GM10248 (cell line): ENCODE measurements at regions not wholly inside any gene's neighbourhood (a gene's known extent, or its start where the extent isn't known, plus 50 kb on each side); places are given as distances from the start of the nearest gene placed in this dataset.

Source experiments
- CTCF ChIA-PET: fragments of 300-600 bp; sonication (Branson Sonifier 250); formaldehyde crosslinking; extraction: SDS; loops from one replicate; lab custom pipeline; 2021; ENCODE audit warnings: antibody characterized with exemption; lab: Yijun Ruan, JAX
- POLR2A ChIA-PET: fragments of 350-650 bp; sonication (Branson Sonifier 250); formaldehyde crosslinking; extraction: SDS; loops from one replicate; lab custom pipeline; 2020; ENCODE audit warnings: antibody characterized with exemption; lab: Yijun Ruan, JAX
- DNase-seq: peaks from one replicate; pipeline ENCODE4 v3.0.0; 2012; ENCODE audit errors: extremely low spot score
- CTCF ChIP-seq: IDR thresholded peaks from 2 replicates; pipeline ENCODE4 v1.5.1; 2012; ENCODE audit warnings: mild to moderate bottlenecking, low read depth; ENCODE audit errors: extremely low read depth, missing control alignments, control extremely low read depth

DNA sequence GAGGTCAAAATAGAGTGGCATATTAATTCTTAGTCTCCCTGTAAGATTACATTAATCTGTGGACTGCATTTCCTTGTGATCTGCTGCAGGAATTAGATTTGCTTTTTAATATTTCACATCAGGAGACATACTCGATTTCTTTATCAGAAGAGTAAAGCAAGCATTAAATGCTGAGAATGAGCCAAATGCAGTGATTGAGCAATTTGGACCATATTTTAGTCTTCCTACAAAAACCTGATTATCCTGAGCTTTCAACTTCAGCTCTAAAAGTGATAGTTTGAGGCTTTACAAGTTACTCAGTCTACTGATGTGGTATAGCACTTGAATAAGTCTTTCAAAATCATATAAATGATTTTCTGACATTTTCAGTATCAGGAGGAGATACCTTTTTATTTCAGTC is 774.3 kb upstream of the RAB6C start:
- no peak for DNase-seq
- POLR2A ChIA-PET, result no interaction called here
- CTCF ChIA-PET, result no interaction called here
- TF ChIP-seq CTCF, result no peak

- TF ChIP-seq CTCF, result no peak
- DNase-seq, result no peak
- CTCF ChIA-PET, result no interaction called here
- POLR2A ChIA-PET, result no interaction called here
Observed at GRCh38 chr2:129205766-129206165, 773.7 kb upstream of the RAB6C start.

- no peak for TF ChIP-seq CTCF
- ChIA-PET CTCF (interaction anchor here (2.5 kb wide), 1 partner anchor 10 kb away, joined by 5 read pairs; no protein-coding TSS in a partner anchor), POLR2A (no interaction called here)
- DNase-seq, result no peak
Observed at GRCh38 chr2:129212299-129212958, 767.0 kb upstream of the RAB6C start.

DNA sequence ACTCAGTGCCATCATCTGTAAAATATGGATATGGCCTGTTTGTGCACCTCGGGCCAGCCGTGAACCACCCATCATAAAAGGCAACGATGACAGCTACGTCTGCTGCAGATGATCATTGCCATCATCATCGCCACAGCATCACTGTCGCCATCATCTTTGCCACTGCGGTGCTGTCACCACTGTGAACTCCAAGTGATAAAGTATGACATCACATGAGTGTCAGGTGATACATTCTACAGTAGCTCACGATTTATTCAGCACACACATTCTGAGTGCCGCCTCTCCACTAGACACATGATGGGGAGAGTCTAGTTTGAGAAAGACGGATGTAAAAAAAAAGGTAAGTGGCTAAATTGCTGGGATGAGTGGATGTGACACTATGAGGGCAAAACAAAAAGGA is 755.4 kb upstream of the RAB6C start:
- CTCF ChIA-PET, result interaction anchor here (1.9 kb wide), 1 partner anchor 9 kb away, joined by 5 read pairs; no protein-coding TSS in a partner anchor
- POLR2A ChIA-PET, result no interaction called here
- no peak for TF ChIP-seq CTCF
- no peak for DNase-seq

GRCh38 chr2:129224486-129224885 is 755.0 kb upstream of the RAB6C start:
- POLR2A ChIA-PET, result no interaction called here
- no peak for DNase-seq
- TF ChIP-seq CTCF, result no peak
- CTCF ChIA-PET, result interaction anchor here (1.9 kb wide), 1 partner anchor 9 kb away, joined by 5 read pairs; no protein-coding TSS in a partner anchor

DNA sequence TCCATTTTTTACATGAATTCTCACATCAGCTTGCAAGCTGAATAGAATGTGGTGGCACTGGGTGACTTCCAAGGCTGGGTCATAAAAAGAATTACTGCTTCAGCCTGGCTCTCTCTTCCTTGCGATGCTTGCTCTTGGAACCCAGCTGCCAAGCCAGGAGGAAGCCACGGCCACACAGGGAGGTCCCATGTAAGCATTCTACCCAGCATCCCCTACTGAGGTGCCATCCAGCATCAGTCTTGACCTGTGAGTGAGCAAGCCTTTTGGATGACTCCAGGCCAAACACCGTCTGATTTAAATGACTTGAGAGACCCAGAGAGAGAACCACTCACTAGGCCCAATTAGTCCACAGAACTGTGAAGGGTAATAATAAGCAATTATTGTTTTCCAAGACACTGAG is 750.3 kb upstream of the RAB6C start:
- ChIA-PET POLR2A (no interaction called here), CTCF (interaction anchor here (1.1 to 2.3 kb wide), 2 partner anchors 11 to 15 kb away, joined by 4 to 6 read pairs; no protein-coding TSS in a partner anchor)
- no peak for DNase-seq
- TF ChIP-seq CTCF, result no peak
